Ovary (tissue), 7 donors: ENCODE measurements at regions not wholly inside any gene's neighbourhood (a gene's known extent, or its start where the extent isn't known, plus 50 kb on each side); places are given as distances from the start of the nearest gene placed in this dataset.
"Not testable (repeated sequence)": the region's sequence is repeated elsewhere in the genome, so short reads cannot be mapped to it uniquely, and the experiment has no call there.

Experiments used
- DNase-seq, 5 donors: peaks; one replicate each; pipeline ENCODE4 v3.0.0-alpha.2; 2019 to 2020
- H3K27ac ChIP-seq, 2 donors: fragments of 200-600 bp; one replicate each; pipeline versions ENCODE4 v1.5.1 to v1.8.0; 2019 to 2022
- H3K27me3 ChIP-seq: fragments of 200-600 bp; one replicate; pipeline ENCODE4 v1.8.0; 2022
- H3K36me3 ChIP-seq: fragments of 200-600 bp; sonication (generic); one replicate; pipeline ENCODE4 v1.5.1; 2019
- H3K4me1 ChIP-seq: one replicate; pipeline ENCODE4 v1.8.1; 2013; ENCODE audit warnings: mild to moderate bottlenecking, moderate library complexity; ENCODE audit not compliant: insufficient read depth
- H3K4me3 ChIP-seq: fragments of 200-600 bp; sonication (generic); one replicate; pipeline ENCODE4 v1.5.1; 2017
- H3K9me3 ChIP-seq, 2 donors: fragments of 200-600 bp in 1 of 2; sonication (generic) in 1 of 2; one replicate each; pipeline versions ENCODE4 v1.5.1 to v1.8.1; 2013 to 2019; ENCODE audit warnings: mild to moderate bottlenecking in 1 of 2, moderate library complexity in 1 of 2
- CTCF ChIP-seq, 3 donors: fragments of 450-650 bp in 2 of 3; fragments of 200-600 bp in 1 of 3; IDR thresholded peaks; one replicate each; pipeline versions ENCODE4 v1.5.1 to v1.8.0; 2016 to 2022; ENCODE audit warnings: antibody characterized with exemption in 3 of 3, mild to moderate bottlenecking in 1 of 3
- EP300 ChIP-seq: sonication (generic); formaldehyde crosslinking; IDR thresholded peaks from one replicate; pipeline ENCODE4 v1.6.1; 2017; ENCODE audit warnings: antibody characterized with exemption
- POLR2A ChIP-seq: fragments of 450-650 bp; IDR thresholded peaks from one replicate; pipeline ENCODE4 v1.6.1; 2017; ENCODE audit warnings: antibody characterized with exemption, mild to moderate bottlenecking, moderate library complexity
- WGBS, 3 donors: extraction: QIAGEN DNeasy Blood & Tissue Kit in 1 of 3; methylation state at CpG; one replicate each; pipeline versions ENCODE4 v1.1.5 to v1.1.7; 2013 to 2017; 5-methylcytosine and 5-hydroxymethylcytosine counted together
- intact Hi-C, 4 donors: fragments of 100-400 bp; cut with DNase I; formaldehyde crosslinking; loops; one replicate each; pipeline versions ENCODE4 v1.11.0 to v1.15.1; 2022 to 2023
- donor health status: DM: no; HTN: no; CAD: no; lungs with moderate emphysema.
- donor health status: DM: no; HTN: no; CAD: no.
- donor health status: Bipolar disorder and iron deficiency.
- donor health status: DM: no; HTN: no; CAD: no.
- donor health status: DM: yes; HTN: yes; CAD: no.

- TF ChIP-seq EP300 (no peak), CTCF (IDR thresholded peaks at IDR 0.05) (no peak), POLR2A (no peak)
- DNase-seq, result no peak
- 73 to 92% (median 77%) methylated on average over 3 of the region's 3 CpGs for WGBS, 3 donors
- H3K4me3 ChIP-seq, result no peak overlapping the region
- no peaks in the 10 kb centered on the region for H3K4me1 ChIP-seq
- intact Hi-C loops, result no loop called here
- H3K36me3 ChIP-seq, result no peaks in the 10 kb centered on the region
- no peak overlapping the region for H3K27ac ChIP-seq
- no peaks in the 10 kb centered on the region for H3K27me3 ChIP-seq
- no peaks in the 10 kb centered on the region for H3K9me3 ChIP-seq
Observed at GRCh38 chr6:9744119-9744518, 670.8 kb downstream of the TFAP2A start.

DNA sequence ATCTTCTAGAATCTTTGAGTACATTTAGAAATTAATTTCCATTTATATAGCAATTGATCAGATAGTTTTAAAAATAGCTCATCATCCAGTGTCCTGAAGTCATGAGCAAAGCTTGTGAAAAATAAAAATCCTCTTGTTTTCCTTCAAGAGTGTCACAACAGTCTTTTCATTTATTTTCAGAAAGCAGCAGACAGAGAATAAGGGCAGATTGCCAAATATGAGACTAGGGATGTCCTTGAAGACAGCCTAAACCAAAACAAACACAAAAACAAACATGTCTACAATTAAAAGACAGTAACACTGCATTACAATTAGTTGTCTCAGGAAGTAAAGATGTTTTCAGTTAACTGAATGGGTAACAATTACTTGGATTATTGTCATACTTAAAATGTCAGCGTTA, 682.8 kb downstream of the TFAP2A start:
- Histone ChIP-seq H3K4me1 (no peaks in the 10 kb centered on the region), H3K36me3 (no peaks in the 10 kb centered on the region), H3K27ac (no peak overlapping the region), H3K4me3 (no peak overlapping the region), H3K9me3 (no peaks in the 10 kb centered on the region), H3K27me3 (no peaks in the 10 kb centered on the region)
- intact Hi-C loops, result no loop called here
- WGBS, 3 donors, result 2 to 25% (median 4%) methylated on average over 1 of the region's 1 CpG
- DNase-seq, result no peak
- TF ChIP-seq CTCF (IDR thresholded peaks at IDR 0.05) (no peak), POLR2A (no peak), EP300 (no peak)

DNA sequence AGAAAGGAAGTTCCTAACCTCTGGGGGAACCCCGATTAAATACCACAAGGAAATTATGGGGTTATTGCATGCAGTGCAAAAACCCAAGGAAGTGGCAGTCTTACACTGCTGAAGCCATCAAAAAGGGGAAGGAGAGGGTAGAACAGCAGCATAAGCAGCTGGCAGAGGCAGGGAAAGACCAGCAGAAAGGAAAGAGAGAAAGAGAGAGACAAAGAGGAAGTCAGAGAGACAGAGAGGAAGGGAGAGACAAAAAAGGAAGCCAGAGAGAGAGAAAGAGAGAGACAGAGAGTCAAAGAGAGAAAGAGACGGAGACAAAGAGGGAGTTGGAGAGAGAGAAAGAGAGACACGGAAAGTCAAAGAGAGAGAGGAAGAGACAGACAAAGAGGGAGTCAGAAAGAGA, 689.1 kb downstream of the TFAP2A start:
- H3K9me3 ChIP-seq, H3K27ac ChIP-seq, H3K27me3 ChIP-seq, DNase-seq, H3K4me1 ChIP-seq, H3K4me3 ChIP-seq, H3K36me3 ChIP-seq, intact Hi-C loops: not testable (repeated sequence)
- 83 to 90% (median 84%) methylated on average over 3 of the region's 3 CpGs for WGBS, 3 donors

- Histone ChIP-seq H3K9me3 (no peaks in the 10 kb centered on the region), H3K4me3 (no peak overlapping the region), H3K27me3 (no peaks in the 10 kb centered on the region), H3K4me1 (no peaks in the 10 kb centered on the region), H3K36me3 (no peaks in the 10 kb centered on the region), H3K27ac (no peak overlapping the region)
- TF ChIP-seq POLR2A (no peak), CTCF (IDR thresholded peaks at IDR 0.05) (no peak), EP300 (no peak)
- WGBS, 3 donors, result 50 to 61% (median 52%) methylated on average over 3 of the region's 3 CpGs
- no peak for DNase-seq
- intact Hi-C loops, result no loop called here
Observed at GRCh38 chr6:9717568-9717967, 697.3 kb downstream of the TFAP2A start.

- WGBS, 3 donors, result 68 to 77% (median 75%) methylated on average over 1 of the region's 1 CpG
- DNase-seq, result no peak
- intact Hi-C loops, result no loop called here
- Histone ChIP-seq H3K27ac (no peak overlapping the region), H3K36me3 (no peaks in the 10 kb centered on the region), H3K9me3 (no peaks in the 10 kb centered on the region), H3K4me1 (no peaks in the 10 kb centered on the region), H3K27me3 (no peaks in the 10 kb centered on the region), H3K4me3 (no peak overlapping the region)
- no peak for TF ChIP-seq POLR2A
- TF ChIP-seq EP300, result no peak
- no peak for TF ChIP-seq CTCF (IDR thresholded peaks at IDR 0.05)
Observed at GRCh38 chr6:9711365-9711764, 703.5 kb downstream of the TFAP2A start.
